SU-DHL-6 (cell line): ENCODE measurements at regions not wholly inside any gene's neighbourhood (a gene's known extent, or its start where the extent isn't known, plus 50 kb on each side); places are given as distances from the start of the nearest gene placed in this dataset.
"Not testable (repeated sequence)": the region's sequence is repeated elsewhere in the genome, so short reads cannot be mapped to it uniquely, and the experiment has no call there.

Experiments used
- H2AFZ ChIP-seq: fragments of 200-600 bp; sonication (generic); 2 replicates; pipeline ENCODE4 v1.6.1; 2014; ENCODE audit warnings: low read depth, mild to moderate bottlenecking, moderate library complexity, mixed read lengths, antibody characterized with exemption, low read length; ENCODE audit not compliant: severe bottlenecking
- H3F3A ChIP-seq: fragments of 200-600 bp; shearing (Covaris generic); 2 replicates; pipeline ENCODE4 v1.6.0; 2016; ENCODE audit warnings: antibody characterized with exemption, mild to moderate bottlenecking; ENCODE audit not compliant: insufficient read depth
- H3K27ac ChIP-seq: fragments of 200-600 bp; sonication (generic); 2 replicates; pipeline ENCODE4 v1.5.1; 2016; ENCODE audit warnings: low read depth, mild to moderate bottlenecking, low read length, moderate library complexity, mixed read lengths
- H3K27me3 ChIP-seq: fragments of 200-600 bp; sonication (generic), shearing (Covaris generic); 2 replicates; pipeline ENCODE4 v1.6.0; 2014; ENCODE audit warnings: mild to moderate bottlenecking, low read length
- H3K36me3 ChIP-seq: fragments of 200-600 bp; sonication (generic); 2 replicates; pipeline ENCODE4 v1.6.1; 2014; ENCODE audit warnings: mild to moderate bottlenecking, low read length, mixed read lengths
- H3K4me2 ChIP-seq: fragments of 300-600, 200-600 bp; shearing (Covaris generic), sonication (generic); 2 replicates; pipeline ENCODE4 v1.6.0; 2014; ENCODE audit warnings: low read length, low read depth, mild to moderate bottlenecking; ENCODE audit not compliant: poor library complexity, severe bottlenecking
- H3K4me3 ChIP-seq: fragments of 200-600 bp; sonication (generic); 2 replicates; pipeline ENCODE4 v1.5.1; 2014; ENCODE audit warnings: antibody characterized with exemption, low read length, mild to moderate bottlenecking, mixed read lengths; ENCODE audit not compliant: insufficient read depth, poor library complexity, severe bottlenecking
- H3K79me2 ChIP-seq: fragments of 200-600 bp; sonication (generic); 2 replicates; pipeline ENCODE4 v1.6.1; 2014; ENCODE audit warnings: mild to moderate bottlenecking, low read length, moderate library complexity; ENCODE audit not compliant: insufficient read depth
- H3K9ac ChIP-seq: fragments of 200-600 bp; sonication (generic); 2 replicates; pipeline ENCODE4 v1.7.0; 2014; ENCODE audit warnings: mild to moderate bottlenecking, low read length
- H3K9me2 ChIP-seq: fragments of 200-600 bp; sonication (generic); replicated peaks from 2 replicates; pipeline ENCODE4 v1.6.1; 2014; ENCODE audit warnings: low read length; ENCODE audit not compliant: insufficient read depth
- H3K9me3 ChIP-seq: fragments of 200-600 bp; sonication (generic); 2 replicates; pipeline ENCODE4 v1.6.1; 2014; ENCODE audit warnings: low read length, mixed read lengths; ENCODE audit not compliant: insufficient read depth
- H4K20me1 ChIP-seq: fragments of 200-600 bp; sonication (generic); 2 replicates; pipeline ENCODE4 v1.6.1; 2014; ENCODE audit warnings: low read depth, mild to moderate bottlenecking, antibody characterized with exemption, low read length, moderate library complexity, mixed read lengths
- CTCF ChIP-seq: fragments of 200-600 bp; sonication (generic); IDR thresholded peaks from one replicate; pipeline ENCODE4 v1.5.1; 2017; ENCODE audit warnings: antibody characterized with exemption, mild to moderate bottlenecking, low read length, moderate library complexity; ENCODE audit not compliant: insufficient read depth, poor library complexity, severe bottlenecking
- EZH2phosphoT487 ChIP-seq: fragments of 200-600 bp; sonication (generic), shearing (Covaris generic); conservative IDR thresholded peaks from 2 replicates; pipeline ENCODE4 v1.6.1; 2018; ENCODE audit warnings: mild to moderate bottlenecking, antibody characterized with exemption, low read length, moderate library complexity, mixed read lengths

DNA sequence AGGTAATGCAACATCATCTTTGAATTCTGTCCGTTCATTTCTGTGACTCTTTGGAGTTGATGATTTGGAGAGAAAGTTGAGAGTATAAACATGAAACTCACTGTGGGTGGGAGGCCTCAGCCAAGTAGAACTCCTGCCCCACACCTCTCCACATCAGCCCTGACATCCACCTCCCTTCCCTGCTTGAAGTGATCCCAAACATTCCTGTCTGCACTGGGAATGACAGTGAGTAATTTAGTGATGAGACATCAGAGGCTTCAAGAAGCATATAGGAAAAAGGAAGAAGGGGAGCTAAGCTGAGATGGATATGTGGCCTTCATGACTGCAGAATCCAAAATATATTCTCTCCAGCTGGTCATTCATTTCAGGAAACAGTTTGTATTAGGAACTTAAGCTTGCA is 151.8 kb downstream of the SPATA18 start:
- H3K9me3 ChIP-seq = no peaks in the 10 kb centered on the region
- no peaks in the 10 kb centered on the region for H3K79me2 ChIP-seq
- no peaks in the 10 kb centered on the region for H3F3A ChIP-seq
- no peaks in the 10 kb centered on the region for H3K36me3 ChIP-seq
- no peak overlapping the region for H3K4me3 ChIP-seq
- H3K9me2 ChIP-seq = no peaks in the 10 kb centered on the region
- H3K27ac ChIP-seq = no peak overlapping the region
- H2AFZ ChIP-seq = no peak overlapping the region
- H3K4me2 ChIP-seq = no peak overlapping the region
- no peaks in the 10 kb centered on the region for H4K20me1 ChIP-seq
- H3K9ac ChIP-seq = no peak overlapping the region
- H3K27me3 ChIP-seq = no peaks in the 10 kb centered on the region
- TF ChIP-seq EZH2phosphoT487 (no peak), CTCF (no peak)

- Histone ChIP-seq H3K4me2 (no peak overlapping the region), H2AFZ (no peak overlapping the region), H3K79me2 (no peaks in the 10 kb centered on the region), H3K27ac (no peak overlapping the region), H3K27me3 (no peaks in the 10 kb centered on the region), H3K4me3 (no peak overlapping the region), H3K9me2 (no peaks in the 10 kb centered on the region), H4K20me1 (no peaks in the 10 kb centered on the region), H3K9me3 (no peaks in the 10 kb centered on the region), H3K36me3 (no peaks in the 10 kb centered on the region), H3F3A (no peaks in the 10 kb centered on the region), H3K9ac (no peak overlapping the region)
- no peak for TF ChIP-seq EZH2phosphoT487
- TF ChIP-seq CTCF = no peak
Observed at GRCh38 chr4:52203351-52203750, 152.2 kb downstream of the SPATA18 start.

DNA sequence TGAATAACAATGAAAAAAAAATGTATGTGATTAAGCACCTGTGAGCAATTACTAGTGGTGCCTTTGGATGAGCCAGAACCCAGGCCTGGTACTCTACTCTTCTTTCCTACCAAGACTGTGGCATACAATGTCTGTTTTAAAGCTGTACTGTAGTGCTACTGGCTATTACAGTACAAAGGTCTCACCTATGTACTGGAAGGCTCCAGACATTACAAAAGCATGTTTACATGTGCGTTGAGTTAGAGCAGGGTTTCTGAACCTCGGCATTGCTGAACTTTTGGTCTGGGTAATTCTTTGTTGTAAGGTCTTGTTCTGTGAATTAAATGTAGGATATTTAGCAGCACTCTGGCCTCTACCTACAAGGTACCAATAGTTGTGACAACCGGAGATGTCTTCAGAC is 153.8 kb downstream of the SPATA18 start:
- H3K4me2 ChIP-seq = no peak overlapping the region
- H3K9me3 ChIP-seq = no peaks in the 10 kb centered on the region
- H2AFZ ChIP-seq = no peak overlapping the region
- no peaks in the 10 kb centered on the region for H3K9me2 ChIP-seq
- no peak overlapping the region for H3K4me3 ChIP-seq
- TF ChIP-seq CTCF (no peak), EZH2phosphoT487 (no peak)
- H3K27me3 ChIP-seq = no peaks in the 10 kb centered on the region
- H3K27ac ChIP-seq = no peak overlapping the region
- no peaks in the 10 kb centered on the region for H3K36me3 ChIP-seq
- H4K20me1 ChIP-seq = no peaks in the 10 kb centered on the region
- H3K9ac ChIP-seq = no peak overlapping the region
- no peaks in the 10 kb centered on the region for H3K79me2 ChIP-seq
- no peaks in the 10 kb centered on the region for H3F3A ChIP-seq

GRCh38 chr4:52207146-52207545 is 156.0 kb downstream of the SPATA18 start:
- H2AFZ ChIP-seq, H3K36me3 ChIP-seq, H3K4me2 ChIP-seq, H3K9me2 ChIP-seq, H3F3A ChIP-seq, H3K9ac ChIP-seq, H3K27me3 ChIP-seq, H3K4me3 ChIP-seq, H3K9me3 ChIP-seq, H4K20me1 ChIP-seq, H3K79me2 ChIP-seq, H3K27ac ChIP-seq: not testable (repeated sequence)
